G401 (cell line): ENCODE measurements at regions not wholly inside any gene's neighbourhood (a gene's known extent, or its start where the extent isn't known, plus 50 kb on each side); places are given as distances from the start of the nearest gene placed in this dataset.
"Not testable (repeated sequence)": the region's sequence is repeated elsewhere in the genome, so short reads cannot be mapped to it uniquely, and the experiment has no call there.

Experiments
- DNase-seq: peaks from one replicate; pipeline ENCODE4 v3.0.0-alpha.2; 2015; ENCODE audit warnings: low spot score
- in situ Hi-C: cut with HindIII; loops from 2 replicates; pipeline ENCODE4 v1.10.0; 2016; ENCODE audit warnings: low sequenced_read_pairs, mixed read lengths

DNA sequence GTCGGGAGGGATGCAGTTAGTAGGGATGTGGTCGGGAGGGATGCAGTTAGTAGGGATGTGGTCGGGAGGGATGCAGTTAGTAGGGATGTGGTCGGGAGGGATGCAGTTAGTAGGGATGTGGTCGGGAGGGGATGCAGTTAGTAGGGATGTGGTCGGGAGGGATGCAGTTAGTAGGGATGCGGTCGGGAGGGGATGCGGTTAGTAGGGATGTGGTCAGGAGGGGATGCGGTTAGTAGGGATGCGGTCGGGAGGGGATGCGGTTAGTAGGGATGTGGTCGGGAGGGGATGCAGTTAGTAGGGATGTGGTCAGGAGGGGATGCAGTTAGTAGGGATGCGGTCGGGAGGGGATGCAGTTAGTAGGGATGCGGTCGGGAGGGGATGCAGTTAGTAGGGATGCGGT, 96.2 kb downstream of the BDH1 start:
- DNase-seq, in situ Hi-C loops: not testable (repeated sequence)

DNA sequence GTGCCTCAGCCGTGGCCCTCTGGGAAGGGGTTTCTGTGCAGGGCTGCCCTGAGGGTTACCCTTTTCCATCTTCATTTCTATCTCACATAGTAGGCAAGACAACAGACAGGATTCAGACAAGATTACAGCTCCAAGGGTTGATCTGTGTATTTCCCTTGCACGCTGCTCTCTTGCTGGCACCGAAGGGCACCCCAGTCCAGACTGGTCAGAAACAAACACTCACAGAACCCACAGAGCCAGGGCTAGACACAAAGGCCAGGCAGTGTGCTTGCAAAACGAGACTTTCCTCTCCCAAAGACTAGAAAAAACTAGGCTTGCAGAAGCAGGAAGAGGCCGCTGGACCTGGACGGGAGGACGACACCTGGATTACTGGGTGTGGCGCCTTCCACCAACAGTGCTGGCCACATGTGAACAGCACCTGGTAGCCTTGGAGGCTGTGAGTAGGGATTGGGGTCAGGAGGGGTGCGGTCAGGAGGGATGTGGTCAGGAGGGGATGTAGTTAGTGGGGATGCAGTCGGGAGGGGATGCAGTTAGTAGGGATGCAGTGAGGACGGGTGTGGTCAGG, 96.8 kb downstream of the BDH1 start:
- in situ Hi-C loops: no loop called here
- DNase-seq: no peak

DNA sequence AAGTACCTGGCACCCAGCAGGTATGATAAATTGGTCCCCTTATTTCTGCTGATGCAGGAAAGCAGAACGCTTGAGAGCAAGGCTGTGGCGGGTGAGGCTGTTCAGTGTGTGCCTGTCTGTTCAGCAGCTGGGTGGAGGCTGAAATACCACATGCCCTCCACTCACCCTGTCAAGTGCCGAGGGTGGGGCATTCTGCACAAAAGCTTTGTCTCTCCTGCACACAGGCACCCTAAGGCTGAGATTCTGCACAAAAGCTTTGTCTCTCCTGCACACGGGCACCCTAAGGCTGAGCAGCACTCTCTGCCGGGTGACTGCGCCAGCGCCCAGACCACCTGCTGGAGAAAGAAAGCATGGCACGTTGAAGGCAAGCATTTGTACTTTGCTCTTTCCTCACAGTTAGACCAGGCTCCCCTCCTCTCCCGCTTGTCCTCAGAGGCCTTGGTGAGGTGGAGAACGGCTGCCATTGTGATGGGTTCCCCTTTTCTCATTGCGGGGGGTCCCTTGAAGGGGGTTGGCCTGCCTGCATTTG, 97.5 kb downstream of the BDH1 start:
- in situ Hi-C loops: no loop called here
- no peak for DNase-seq

DNA sequence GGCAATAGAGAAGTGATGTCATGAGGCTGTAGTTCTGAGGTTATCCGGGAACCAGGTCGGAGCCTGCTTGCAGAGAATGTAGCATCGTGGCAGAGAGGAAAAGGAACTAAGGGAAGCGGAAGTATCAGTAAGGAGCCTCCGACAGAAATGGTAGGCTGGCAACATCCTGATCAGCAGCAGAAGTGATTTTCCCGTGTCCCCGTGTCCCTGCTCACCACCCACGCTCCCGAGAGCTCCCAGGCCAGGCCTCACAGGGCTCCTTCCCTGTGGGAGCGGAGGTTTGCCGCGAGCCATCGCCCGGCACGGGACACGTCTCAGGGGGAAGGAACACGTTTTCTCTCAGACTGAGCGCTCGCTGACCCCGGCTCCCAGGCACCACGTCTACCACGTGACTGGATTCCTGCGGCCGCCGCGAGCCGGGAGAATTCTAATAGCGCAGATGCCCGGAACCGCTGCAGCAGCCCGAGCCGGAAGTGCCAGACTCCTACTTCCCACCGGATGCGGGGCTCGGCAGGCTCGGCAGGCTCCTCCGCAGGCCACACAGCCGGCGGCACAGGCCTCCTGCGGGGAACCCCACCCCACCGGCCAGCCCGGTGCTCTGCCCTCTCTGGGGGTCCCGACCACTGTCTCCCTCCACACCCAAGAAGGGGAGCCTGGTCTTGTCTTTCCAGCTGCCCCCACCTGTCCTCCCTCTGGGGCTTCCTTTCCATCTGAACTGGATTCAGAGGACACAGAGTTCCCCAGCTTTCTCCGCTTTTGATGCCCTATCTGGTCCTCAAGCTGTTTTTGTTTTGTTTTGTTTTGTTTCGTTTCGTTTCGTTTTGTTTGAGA, 99.3 kb downstream of the BDH1 start:
- in situ Hi-C loops: no loop called here
- DNase-seq: peak; percentile 74

DNA sequence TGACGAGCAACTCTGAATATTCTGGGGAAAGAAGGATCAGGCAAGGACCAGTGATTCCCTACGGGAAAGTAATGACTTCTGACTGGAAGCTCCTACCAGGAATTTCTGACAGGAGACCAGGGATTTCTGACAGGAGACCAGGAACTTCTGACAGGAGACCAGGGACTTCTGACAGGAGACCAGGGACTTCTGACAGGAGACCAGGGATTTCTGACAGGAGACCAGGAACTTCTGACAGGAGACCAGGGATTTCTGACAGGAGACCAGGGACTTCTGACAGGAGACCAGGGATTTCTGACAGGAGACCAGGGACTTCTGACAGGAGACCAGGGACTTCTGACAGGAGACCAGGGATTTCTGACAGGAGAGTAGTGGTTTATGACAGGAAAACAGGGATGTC, 100.9 kb downstream of the BDH1 start:
- in situ Hi-C loops, DNase-seq: not testable (repeated sequence)

DNA sequence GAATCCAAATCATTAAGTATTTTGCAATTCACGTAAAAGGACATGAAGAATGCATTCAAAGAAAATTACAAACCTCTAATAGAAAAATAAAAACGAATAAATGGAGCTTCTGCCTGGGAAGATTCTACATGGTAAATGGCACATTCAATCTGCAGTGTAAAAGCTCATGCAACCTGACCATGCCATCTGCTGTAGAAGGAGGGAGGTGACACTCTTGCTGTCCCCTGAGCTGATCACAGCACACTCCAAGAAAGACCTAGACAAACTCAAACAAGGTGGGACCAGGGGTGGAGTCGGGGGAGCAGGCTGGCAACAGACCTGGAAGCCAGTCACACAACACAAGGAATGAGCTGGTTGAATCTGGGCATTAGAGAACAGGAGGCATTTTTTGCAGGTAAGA, 101.8 kb downstream of the BDH1 start:
- in situ Hi-C loops: no loop called here

DNA sequence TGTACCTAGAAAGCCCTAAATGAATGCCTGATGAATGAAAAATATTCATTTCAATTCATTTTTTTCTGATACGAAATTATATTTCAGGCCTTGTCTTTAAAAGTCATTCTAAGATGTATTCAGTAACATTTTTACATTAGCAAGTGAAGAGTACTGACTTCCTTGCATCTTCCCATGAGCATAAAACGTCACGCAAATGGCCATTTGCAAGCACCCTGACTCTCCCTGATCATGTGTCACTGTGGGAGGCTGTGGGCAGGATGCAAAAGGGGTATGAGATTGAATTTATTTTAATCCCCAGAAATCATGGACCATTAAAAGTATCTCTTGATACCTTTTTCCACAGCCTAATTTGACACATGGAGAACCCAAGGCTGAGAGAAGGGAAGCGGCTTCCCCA, 105.0 kb downstream of the BDH1 start:
- no peak for DNase-seq
- in situ Hi-C loops: no loop called here

More for the DNA sequence above, 101.8 kb downstream of the BDH1 start:
- DNase-seq: peak; percentile 86

DNA sequence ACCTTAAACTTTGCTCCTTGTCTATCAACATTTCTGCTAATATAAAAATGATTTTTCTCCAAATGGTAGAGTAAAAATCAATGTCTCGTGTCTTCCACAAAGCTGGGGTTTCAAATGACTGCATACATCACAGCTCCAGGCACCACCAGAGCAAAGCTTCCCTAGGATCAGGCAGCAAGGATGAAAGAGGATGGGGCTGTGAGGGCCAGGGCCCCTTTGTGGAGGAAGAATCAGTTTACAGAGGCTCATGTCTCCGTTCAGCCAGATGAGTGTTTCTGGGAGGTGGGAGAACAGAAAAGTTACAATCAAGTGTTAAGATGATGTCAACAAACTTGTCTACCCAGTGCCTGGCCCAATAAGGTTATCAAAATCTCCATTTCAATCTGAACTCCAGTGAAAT, 105.5 kb downstream of the BDH1 start:
- no peak for DNase-seq
- in situ Hi-C loops: no loop called here

DNA sequence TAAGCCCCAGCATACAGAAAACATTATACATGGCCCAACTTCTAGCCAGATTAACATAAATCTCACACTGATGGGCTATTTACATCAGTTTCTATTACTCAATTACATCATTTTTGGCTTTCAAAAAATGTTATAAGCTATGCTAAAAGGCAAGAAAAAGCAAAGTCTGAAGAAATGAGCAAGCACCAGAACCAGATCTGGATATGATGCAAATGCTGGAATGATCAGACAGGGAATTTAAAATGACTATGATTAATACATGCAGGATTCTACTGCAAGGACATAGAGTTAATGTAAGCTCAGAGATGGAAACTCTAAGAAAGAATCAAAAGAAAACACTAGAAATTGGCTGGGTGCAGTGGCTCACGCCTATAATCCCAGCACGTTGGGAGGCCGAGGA, 106.6 kb downstream of the BDH1 start:
- DNase-seq, in situ Hi-C loops: not testable (repeated sequence)

DNA sequence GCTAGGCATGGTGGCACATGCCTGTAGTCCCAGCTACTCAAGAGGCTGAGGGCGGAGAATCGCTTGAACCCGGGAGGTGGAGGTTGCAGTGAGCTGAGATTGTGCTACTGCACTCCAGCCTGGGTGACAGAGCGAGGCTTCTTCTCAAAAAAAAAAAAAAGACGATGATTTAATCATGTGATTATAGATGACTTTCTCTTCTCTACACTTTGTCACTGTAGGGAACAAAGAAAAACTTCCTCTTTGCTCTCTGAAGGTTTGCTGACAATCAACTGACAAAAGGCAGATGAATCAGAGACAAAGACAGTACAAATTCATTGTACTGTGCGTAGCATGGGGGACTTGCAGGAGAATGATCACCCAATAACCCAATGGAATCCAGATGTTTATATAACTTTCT, 108.0 kb downstream of the BDH1 start:
- DNase-seq, in situ Hi-C loops: not testable (repeated sequence)

DNA sequence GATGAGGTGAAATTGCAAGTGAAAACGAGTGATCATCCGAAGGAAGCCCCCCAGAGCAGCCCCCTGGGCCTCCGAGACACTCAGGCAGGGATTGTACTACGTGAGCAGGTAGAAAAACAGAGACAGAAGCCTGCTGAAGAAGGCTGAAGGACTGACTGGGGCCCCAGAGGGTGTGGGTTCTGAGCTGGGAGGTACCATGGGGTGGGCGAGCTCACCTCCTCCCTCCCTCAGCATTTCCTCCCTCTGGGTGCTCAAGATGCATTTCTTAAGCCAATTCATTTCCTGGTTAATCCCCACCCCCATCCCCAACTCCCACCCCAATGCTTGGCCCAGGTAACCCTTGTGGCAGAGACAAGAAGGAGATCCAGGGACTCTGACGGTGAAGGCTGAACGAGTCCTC, 108.7 kb downstream of the BDH1 start:
- in situ Hi-C loops: no loop called here

DNA sequence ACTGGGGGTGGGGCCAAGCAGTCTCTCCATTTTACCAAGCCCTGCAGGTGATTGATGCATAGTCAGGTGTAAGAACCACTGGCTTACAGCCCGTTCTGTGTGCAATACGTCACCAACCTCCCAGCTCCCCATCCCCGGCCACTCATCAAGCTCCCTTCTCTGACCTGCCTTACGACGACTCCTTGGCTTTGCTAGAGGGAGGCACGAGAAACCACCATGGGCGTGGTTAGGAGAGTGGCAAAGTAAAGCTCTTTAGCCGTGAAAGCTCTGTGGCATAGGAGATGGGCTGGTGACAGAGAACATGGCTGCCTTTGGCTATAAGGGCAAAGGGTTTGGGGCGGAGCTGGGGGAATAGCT, 109.1 kb downstream of the BDH1 start:
- in situ Hi-C loops: no loop called here
- DNase-seq: no peak

More for the DNA sequence above, 108.7 kb downstream of the BDH1 start:
- no peak for DNase-seq

DNA sequence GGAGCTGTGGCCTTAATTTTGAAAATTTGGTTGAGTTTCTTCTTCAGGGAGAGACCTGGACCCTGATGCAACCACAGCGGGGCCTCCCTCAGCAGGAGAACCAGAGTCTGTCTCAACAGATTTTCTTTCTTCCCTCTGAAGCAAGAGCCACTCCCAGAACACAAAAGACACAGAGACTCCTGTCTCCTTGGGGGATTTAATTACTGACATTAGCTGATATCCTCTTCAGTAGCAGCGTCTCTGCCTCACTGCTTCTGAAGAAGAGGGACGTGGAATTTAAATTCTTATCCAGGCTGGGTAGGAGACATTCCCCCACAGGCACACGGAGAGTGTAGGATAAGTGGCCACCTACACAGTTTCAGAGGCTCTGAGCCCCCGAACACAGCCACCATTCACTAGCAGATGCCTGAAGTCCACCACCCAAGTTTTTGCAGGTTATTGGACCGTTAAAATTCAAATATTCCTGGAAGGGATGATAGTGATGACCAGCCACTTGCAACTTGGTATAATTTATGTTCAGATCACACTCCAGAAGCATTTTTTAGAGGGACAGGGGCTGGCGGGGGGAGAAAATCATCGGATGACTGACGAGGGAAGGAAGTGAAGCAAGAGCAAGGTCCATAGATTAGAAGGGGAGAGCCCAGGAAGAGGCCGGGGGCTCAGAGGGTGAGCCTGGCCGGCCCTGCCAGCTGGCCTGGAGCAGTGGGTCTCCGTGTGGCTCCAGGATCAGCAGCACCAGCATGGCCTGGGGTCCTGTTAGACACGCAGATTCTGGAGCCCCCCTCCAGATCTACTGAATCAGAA, 109.7 kb downstream of the BDH1 start:
- in situ Hi-C loops: no loop called here
- peak; percentile 33 for DNase-seq

DNA sequence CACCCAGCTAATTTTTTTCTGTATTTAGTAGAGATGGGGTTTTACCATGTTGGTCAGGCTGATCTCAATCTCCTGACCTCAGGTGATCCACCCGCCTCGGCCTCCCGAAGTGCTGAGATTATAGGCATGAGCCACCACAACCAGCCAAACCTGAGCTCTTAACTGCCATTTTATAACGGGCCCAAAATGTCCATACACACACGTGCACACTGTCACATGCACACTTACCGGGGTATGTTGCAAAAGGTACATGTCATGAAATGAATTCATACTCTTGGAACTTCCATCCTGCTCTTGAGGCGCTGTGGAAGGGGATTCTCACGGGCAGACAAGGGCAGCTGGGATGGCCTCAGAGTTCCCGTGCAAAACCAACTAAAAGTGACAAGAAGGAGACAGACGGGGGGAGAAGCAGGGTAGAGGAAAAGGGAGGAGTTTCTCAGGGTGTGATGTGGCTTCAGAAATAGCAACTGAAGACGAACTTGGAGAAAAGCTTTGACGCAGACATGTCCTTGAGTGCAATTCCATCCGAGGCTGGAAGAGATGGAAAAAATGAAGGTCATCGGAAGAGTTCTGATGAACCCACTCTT, 110.9 kb downstream of the BDH1 start:
- in situ Hi-C loops: no loop called here
- no peak for DNase-seq

DNA sequence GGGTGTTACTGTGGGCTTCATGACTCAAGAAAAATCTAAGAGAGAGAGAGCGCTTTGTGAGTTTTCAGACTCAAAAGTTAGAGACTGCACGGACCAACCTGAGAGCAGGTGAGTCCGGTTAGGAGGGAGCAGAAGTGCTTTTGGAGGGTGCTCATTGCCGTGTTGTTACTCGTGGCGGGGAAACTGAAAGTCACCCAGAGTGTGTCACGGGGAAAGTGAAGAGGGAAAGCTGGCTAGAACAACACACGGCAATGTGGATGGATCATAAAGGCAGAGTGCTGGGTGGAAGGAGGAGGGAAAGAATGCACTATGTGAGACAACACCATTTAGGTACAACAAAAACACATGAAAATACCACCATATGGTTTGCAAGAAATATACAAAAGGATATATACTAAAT, 112.3 kb downstream of the BDH1 start:
- in situ Hi-C loops: no loop called here
- DNase-seq: no peak

DNA sequence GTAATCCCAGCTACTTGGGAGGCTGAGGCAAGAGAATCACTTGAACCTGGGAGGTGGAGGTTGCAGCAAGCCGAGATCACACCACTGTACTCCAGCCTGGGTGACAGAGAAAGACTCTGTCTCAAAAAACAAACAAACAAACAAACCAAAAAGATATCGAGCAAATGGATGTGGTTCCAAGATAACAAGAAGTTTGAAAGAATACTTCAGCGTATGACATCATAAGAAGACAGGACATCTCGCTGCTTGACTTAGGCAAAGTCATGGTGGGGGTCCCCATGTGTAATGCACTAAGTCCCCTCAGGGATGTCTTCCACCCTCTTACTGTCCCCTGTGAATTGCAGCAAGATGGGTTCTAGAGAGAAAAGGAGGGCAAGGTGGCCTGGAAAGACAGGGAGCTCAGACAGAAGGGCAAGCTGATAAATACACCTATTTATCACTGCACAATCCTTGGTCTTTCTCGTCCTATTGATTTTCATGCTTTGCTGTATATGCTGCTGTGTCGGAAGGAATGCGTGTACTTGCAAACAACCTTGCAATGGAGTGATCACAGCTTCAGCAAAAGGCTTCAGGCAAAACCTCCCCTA, 115.0 kb downstream of the BDH1 start:
- DNase-seq: no peak
- in situ Hi-C loops: no loop called here

DNA sequence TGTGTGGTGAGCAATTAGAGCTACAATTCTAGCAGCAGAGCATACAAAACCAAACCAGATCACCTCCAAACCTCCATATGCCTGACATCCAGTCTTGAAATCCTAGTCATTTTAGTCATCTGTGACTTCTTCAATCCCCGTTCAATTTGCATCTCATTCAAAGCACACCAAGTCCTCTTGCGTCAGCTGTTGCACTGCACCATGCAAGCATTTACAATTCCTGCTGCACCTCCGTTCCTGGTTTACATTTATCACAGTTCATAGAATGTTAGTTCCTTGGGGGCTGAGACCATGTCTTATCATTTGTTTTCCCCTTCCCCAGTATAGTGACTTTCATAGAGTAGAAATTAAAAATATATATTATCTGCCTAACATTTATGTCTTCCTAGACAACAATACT, 116.9 kb downstream of the BDH1 start:
- in situ Hi-C loops: no loop called here
- DNase-seq: no peak

DNA sequence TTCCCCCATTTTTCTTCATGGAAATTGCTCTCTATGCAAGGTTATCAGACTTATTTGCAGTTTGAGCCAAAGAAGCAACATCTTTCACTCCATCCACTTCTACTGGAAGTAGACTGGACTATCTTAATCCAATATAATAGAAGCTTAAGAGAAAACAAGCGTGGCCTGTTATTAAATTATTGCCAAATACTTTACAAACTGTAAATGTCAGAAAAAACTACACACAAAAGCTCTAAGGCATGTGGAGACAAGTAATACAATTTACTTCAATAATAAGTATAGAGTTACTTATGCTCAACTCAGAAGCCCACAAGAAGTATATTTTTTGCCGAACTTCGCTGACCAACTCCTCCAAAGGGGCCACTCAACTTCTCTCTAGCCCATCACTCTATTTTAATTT, 120.3 kb downstream of the BDH1 start:
- no peak for DNase-seq
- in situ Hi-C loops: no loop called here

DNA sequence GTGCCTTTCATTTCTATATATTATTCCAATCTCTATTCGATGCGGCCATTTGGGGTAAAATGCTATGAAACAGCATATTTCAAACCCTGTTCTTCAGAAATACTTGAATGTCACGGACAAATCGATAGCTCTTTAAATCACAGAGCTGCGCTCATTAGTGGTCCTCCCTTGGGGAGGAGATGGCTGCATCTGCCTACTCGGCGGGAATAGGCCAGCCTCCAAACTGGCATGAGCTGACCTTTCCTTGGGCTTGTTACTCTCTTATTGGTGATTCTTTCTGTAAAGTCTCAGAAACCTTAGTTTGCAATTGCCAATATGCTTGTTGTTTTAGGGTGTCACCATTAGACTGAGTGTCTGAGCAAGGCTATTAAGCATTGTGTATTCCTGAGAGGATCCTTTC, 120.9 kb downstream of the BDH1 start:
- DNase-seq: peak; percentile 75
- in situ Hi-C loops: no loop called here
